ENCODE measurements at regions not wholly inside any gene's neighbourhood (a gene's known extent, or its start where the extent isn't known, plus 50 kb on each side); places are given as distances from the start of the nearest gene placed in this dataset.

- H3K79me2 ChIP-seq (ENCODE audit: insufficient read depth, low read depth, low read length) = no peaks in the 10 kb centered on the region
- intact Hi-C loops (cut with micrococcal nuclease; ENCODE audit: unreplicated experiment) = loop anchor here (10.0 kb wide), 2 partner anchors 456 to 1146 kb away; no protein-coding TSS in a partner anchor
- peaks cover 9% of the 10 kb centered on the region; the same call in 1 of the 2 replicates for H3K9me3 ChIP-seq (ENCODE audit: low read length)
- no peaks in the 10 kb centered on the region for H3K9me2 ChIP-seq (ENCODE audit: insufficient read depth, low read length)
- H3K27ac ChIP-seq (ENCODE audit: low read depth, low read length, poor library complexity, severe bottlenecking) = no peak overlapping the region
- no peak for DNase-seq (ENCODE audit: low spot score)
- no TSS peak for BruUV-seq (replicated peaks)
- peaks cover 3% of the 10 kb centered on the region; the same call in 1 of the 2 replicates for H3K36me3 ChIP-seq (ENCODE audit: insufficient read depth, low read length)
- H2AFZ ChIP-seq (ENCODE audit: low read length) = no peak overlapping the region
- ChIA-PET CTCF (ENCODE audit: unreplicated experiment) (no interaction called here), POLR2A (interaction anchor here (0.6 to 0.8 kb wide), 3 partner anchors 28 to 1965 kb away, joined by 3 to 4 read pairs (median 3); no protein-coding TSS in a partner anchor)
- H4K20me1 ChIP-seq (ENCODE audit: insufficient read depth, low read length) = no peaks in the 10 kb centered on the region
- H3K4me3 ChIP-seq (ENCODE audit: low read depth, low read length, poor library complexity, severe bottlenecking) = no peak overlapping the region
- TF ChIP-seq CTCF (conservative IDR thresholded peaks at IDR 0.05; ENCODE audit: low read length) (no peak), EZH2phosphoT487 (IDR thresholded peaks at IDR 0.05; ENCODE audit: borderline replicate concordance, low read depth, low read length) (no peak)
- H3K4me2 ChIP-seq (ENCODE audit: low read length) = no peak overlapping the region
- H3K4me1 ChIP-seq (ENCODE audit: insufficient read depth, low read length, poor library complexity, severe bottlenecking) = no peaks in the 10 kb centered on the region
Measured at GRCh38 chr4:123109139-123109538, 186.7 kb upstream of the NUDT6 start.

- BruUV-seq (replicated peaks) = no TSS peak
- no peaks in the 10 kb centered on the region for H3K9me2 ChIP-seq (ENCODE audit: insufficient read depth, low read length)
- TF ChIP-seq CTCF (conservative IDR thresholded peaks at IDR 0.05; ENCODE audit: low read length) (no peak), EZH2phosphoT487 (IDR thresholded peaks at IDR 0.05; ENCODE audit: borderline replicate concordance, low read depth, low read length) (no peak)
- no peak overlapping the region for H3K4me3 ChIP-seq (ENCODE audit: low read depth, low read length, poor library complexity, severe bottlenecking)
- H3K79me2 ChIP-seq (ENCODE audit: insufficient read depth, low read depth, low read length) = no peaks in the 10 kb centered on the region
- intact Hi-C loops (cut with micrococcal nuclease; ENCODE audit: unreplicated experiment) = no loop called here
- peaks cover 9% of the 10 kb centered on the region; the same call in 1 of the 2 replicates for H3K9me3 ChIP-seq (ENCODE audit: low read length)
- DNase-seq (ENCODE audit: low spot score) = no peak
- no peak overlapping the region for H3K4me2 ChIP-seq (ENCODE audit: low read length)
- ChIA-PET POLR2A (interaction anchor here (0.8 kb wide), 1 partner anchor 29 kb away, joined by 3 read pairs; no protein-coding TSS in a partner anchor), CTCF (ENCODE audit: unreplicated experiment) (no interaction called here)
- H2AFZ ChIP-seq (ENCODE audit: low read length) = no peak overlapping the region
- H3K36me3 ChIP-seq (ENCODE audit: insufficient read depth, low read length) = peaks cover 3% of the 10 kb centered on the region; the same call in 1 of the 2 replicates
- H3K27ac ChIP-seq (ENCODE audit: low read depth, low read length, poor library complexity, severe bottlenecking) = no peak overlapping the region
- no peaks in the 10 kb centered on the region for H4K20me1 ChIP-seq (ENCODE audit: insufficient read depth, low read length)
- H3K4me1 ChIP-seq (ENCODE audit: insufficient read depth, low read length, poor library complexity, severe bottlenecking) = no peaks in the 10 kb centered on the region
Measured at GRCh38 chr4:123110147-123110546, 187.8 kb upstream of the NUDT6 start.

GRCh38 chr4:123110685-123111084 is 188.3 kb upstream of the NUDT6 start:
- Histone ChIP-seq H3K36me3 (ENCODE audit: insufficient read depth, low read length) (peaks cover 3% of the 10 kb centered on the region; the same call in 1 of the 2 replicates), H3K9me2 (ENCODE audit: insufficient read depth, low read length) (no peaks in the 10 kb centered on the region), H3K4me1 (ENCODE audit: insufficient read depth, low read length, poor library complexity, severe bottlenecking) (no peaks in the 10 kb centered on the region), H2AFZ (ENCODE audit: low read length) (no peak overlapping the region), H3K27ac (ENCODE audit: low read depth, low read length, poor library complexity, severe bottlenecking) (no peak overlapping the region), H3K4me3 (ENCODE audit: low read depth, low read length, poor library complexity, severe bottlenecking) (no peak overlapping the region), H3K4me2 (ENCODE audit: low read length) (no peak overlapping the region), H4K20me1 (ENCODE audit: insufficient read depth, low read length) (no peaks in the 10 kb centered on the region), H3K79me2 (ENCODE audit: insufficient read depth, low read depth, low read length) (no peaks in the 10 kb centered on the region), H3K9me3 (ENCODE audit: low read length) (peaks cover 9% of the 10 kb centered on the region; the same call in 1 of the 2 replicates)
- no peak for DNase-seq (ENCODE audit: low spot score)
- TF ChIP-seq CTCF (conservative IDR thresholded peaks at IDR 0.05; ENCODE audit: low read length) (no peak), EZH2phosphoT487 (IDR thresholded peaks at IDR 0.05; ENCODE audit: borderline replicate concordance, low read depth, low read length) (no peak)
- no TSS peak for BruUV-seq (replicated peaks)
- intact Hi-C loops (cut with micrococcal nuclease; ENCODE audit: unreplicated experiment) = no loop called here
- POLR2A ChIA-PET = interaction anchor here (1.5 kb wide), 1 partner anchor 9 kb away, joined by 6 read pairs; no protein-coding TSS in a partner anchor
- CTCF ChIA-PET (ENCODE audit: unreplicated experiment) = no interaction called here

Measured in OCI-LY7 (cell line).